OCI-LY7 (cell line): ENCODE measurements at regions not wholly inside any gene's neighbourhood (a gene's known extent, or its start where the extent isn't known, plus 50 kb on each side); places are given as distances from the start of the nearest gene placed in this dataset.

ENCODE experiments used
- BruUV-seq: library from RNA; stranded (reverse); fragments of 400-500 nt; replicated peaks from 2 replicates; lab custom pipeline; 2021; lab: Mats Ljungman, UMichigan
- CTCF ChIA-PET: fragments of 300-600 bp; sonication (Branson Sonifier 250); formaldehyde crosslinking; loops from one replicate; lab custom pipeline; 2022; ENCODE audit warnings: antibody characterized with exemption; ENCODE audit not compliant: unreplicated experiment; lab: Charles Lee
- POLR2A ChIA-PET: fragments of 300-600 bp; sonication (Branson Sonifier 250); formaldehyde crosslinking; loops from one replicate; lab custom pipeline; 2022; ENCODE audit warnings: antibody characterized with exemption; lab: Charles Lee
- DNase-seq: peaks from one replicate; pipeline ENCODE4 v3.0.0-alpha.2; 2015; ENCODE audit warnings: low spot score
- H2AFZ ChIP-seq: fragments of 200-600 bp; sonication (generic), shearing (Covaris generic); 2 replicates; pipeline ENCODE4 v1.6.1; 2014; ENCODE audit warnings: mild to moderate bottlenecking, antibody characterized with exemption, low read length, moderate library complexity
- H3K27ac ChIP-seq: fragments of 200-600 bp; sonication (generic); 2 replicates; pipeline ENCODE4 v1.5.1; 2014; ENCODE audit warnings: mixed run types, low read depth, mild to moderate bottlenecking, moderate library complexity, low read length, inconsistent platforms; ENCODE audit not compliant: poor library complexity, severe bottlenecking
- H3K36me3 ChIP-seq: fragments of 200-600 bp; sonication (generic); 2 replicates; pipeline ENCODE4 v1.6.1; 2014; ENCODE audit warnings: mild to moderate bottlenecking, antibody characterized with exemption, low read length, moderate library complexity, mixed read lengths; ENCODE audit not compliant: insufficient read depth
- H3K4me1 ChIP-seq: fragments of 200-600 bp; sonication (generic); 2 replicates; pipeline ENCODE4 v1.5.1; 2014; ENCODE audit warnings: mild to moderate bottlenecking, low read length; ENCODE audit not compliant: insufficient read depth, poor library complexity, severe bottlenecking
- H3K4me2 ChIP-seq: fragments of 200-600 bp; sonication (generic); 2 replicates; pipeline ENCODE4 v1.6.1; 2014; ENCODE audit warnings: mild to moderate bottlenecking, low read length
- H3K4me3 ChIP-seq: fragments of 200-600 bp; sonication (generic); 2 replicates; pipeline ENCODE4 v1.5.1; 2014; ENCODE audit warnings: mild to moderate bottlenecking, low read depth, low read length; ENCODE audit not compliant: poor library complexity, severe bottlenecking
- H3K79me2 ChIP-seq: fragments of 200-600 bp; sonication (generic); 2 replicates; pipeline ENCODE4 v1.6.1; 2016; ENCODE audit warnings: low read depth, mild to moderate bottlenecking, low read length, moderate library complexity, mixed read lengths; ENCODE audit not compliant: insufficient read depth
- H3K9me2 ChIP-seq: fragments of 200-600 bp; sonication (generic); 2 replicates; pipeline ENCODE4 v1.6.1; 2016; ENCODE audit warnings: mild to moderate bottlenecking, low read length, mixed read lengths; ENCODE audit not compliant: insufficient read depth
- H3K9me3 ChIP-seq: fragments of 200-600 bp; sonication (generic); 2 replicates; pipeline ENCODE4 v1.6.1; 2014; ENCODE audit warnings: mild to moderate bottlenecking, mixed run types, low read length, mixed read lengths
- H4K20me1 ChIP-seq: fragments of 200-600 bp; sonication (generic); 2 replicates; pipeline ENCODE4 v1.6.1; 2014; ENCODE audit warnings: mild to moderate bottlenecking, antibody characterized with exemption, low read length, moderate library complexity, mixed read lengths; ENCODE audit not compliant: insufficient read depth
- EZH2phosphoT487 ChIP-seq: fragments of 200-600 bp; sonication (generic); IDR thresholded peaks from 2 replicates; pipeline ENCODE4 v1.6.1; 2018; ENCODE audit warnings: low read depth, borderline replicate concordance, mild to moderate bottlenecking, mixed run types, antibody characterized with exemption, low read length, moderate library complexity, mixed read lengths
- intact Hi-C: fragments of 100-400 bp; cut with micrococcal nuclease; formaldehyde crosslinking; loops from one replicate; pipeline ENCODE4 v1.10.0; 2022; ENCODE audit not compliant: unreplicated experiment
- TF ChIP-seq, protein P1 (sequence below): fragments of 200-600 bp; sonication (generic); conservative IDR thresholded peaks from 2 replicates; pipeline ENCODE4 v1.5.1; 2014; ENCODE audit warnings: mild to moderate bottlenecking, antibody characterized with exemption, low read length, moderate library complexity, mixed read lengths

DNA sequence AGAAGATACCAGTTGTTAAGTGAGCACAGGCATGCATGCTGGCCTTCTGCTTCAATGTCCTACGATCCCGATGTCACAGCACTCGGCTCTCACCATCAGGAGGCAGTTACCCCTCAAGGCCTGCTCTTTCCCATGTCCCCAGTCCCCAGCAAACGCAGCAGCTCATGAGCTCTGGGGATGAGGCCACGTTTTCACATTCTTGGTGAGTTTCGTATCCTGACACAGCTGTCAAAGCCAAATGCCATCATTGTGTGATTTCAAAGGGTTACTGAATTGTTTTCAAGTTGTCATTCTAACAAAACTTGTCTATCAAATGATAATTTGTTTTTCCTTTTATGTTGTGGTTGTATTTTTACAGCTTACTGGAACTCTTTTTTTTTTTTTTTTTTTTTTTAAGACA is 226.9 kb upstream of the KCNG1 start:
- TF ChIP-seq, protein P1, sequence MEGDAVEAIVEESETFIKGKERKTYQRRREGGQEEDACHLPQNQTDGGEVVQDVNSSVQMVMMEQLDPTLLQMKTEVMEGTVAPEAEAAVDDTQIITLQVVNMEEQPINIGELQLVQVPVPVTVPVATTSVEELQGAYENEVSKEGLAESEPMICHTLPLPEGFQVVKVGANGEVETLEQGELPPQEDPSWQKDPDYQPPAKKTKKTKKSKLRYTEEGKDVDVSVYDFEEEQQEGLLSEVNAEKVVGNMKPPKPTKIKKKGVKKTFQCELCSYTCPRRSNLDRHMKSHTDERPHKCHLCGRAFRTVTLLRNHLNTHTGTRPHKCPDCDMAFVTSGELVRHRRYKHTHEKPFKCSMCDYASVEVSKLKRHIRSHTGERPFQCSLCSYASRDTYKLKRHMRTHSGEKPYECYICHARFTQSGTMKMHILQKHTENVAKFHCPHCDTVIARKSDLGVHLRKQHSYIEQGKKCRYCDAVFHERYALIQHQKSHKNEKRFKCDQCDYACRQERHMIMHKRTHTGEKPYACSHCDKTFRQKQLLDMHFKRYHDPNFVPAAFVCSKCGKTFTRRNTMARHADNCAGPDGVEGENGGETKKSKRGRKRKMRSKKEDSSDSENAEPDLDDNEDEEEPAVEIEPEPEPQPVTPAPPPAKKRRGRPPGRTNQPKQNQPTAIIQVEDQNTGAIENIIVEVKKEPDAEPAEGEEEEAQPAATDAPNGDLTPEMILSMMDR: no peak
- TF ChIP-seq EZH2phosphoT487: no peak
- no peak overlapping the region for H3K4me2 ChIP-seq
- H3K9me3 ChIP-seq: no peaks in the 10 kb centered on the region
- H3K4me3 ChIP-seq: no peak overlapping the region
- H3K27ac ChIP-seq: no peak overlapping the region
- no peaks in the 10 kb centered on the region for H3K9me2 ChIP-seq
- H3K79me2 ChIP-seq: no peaks in the 10 kb centered on the region
- POLR2A ChIA-PET: no interaction called here
- no TSS peak for BruUV-seq
- CTCF ChIA-PET: no interaction called here
- H3K4me1 ChIP-seq: no peaks in the 10 kb centered on the region
- no peaks in the 10 kb centered on the region for H4K20me1 ChIP-seq
- no peak for DNase-seq
- no peaks in the 10 kb centered on the region for H3K36me3 ChIP-seq
- no peak overlapping the region for H2AFZ ChIP-seq
- intact Hi-C loops: no loop called here

DNA sequence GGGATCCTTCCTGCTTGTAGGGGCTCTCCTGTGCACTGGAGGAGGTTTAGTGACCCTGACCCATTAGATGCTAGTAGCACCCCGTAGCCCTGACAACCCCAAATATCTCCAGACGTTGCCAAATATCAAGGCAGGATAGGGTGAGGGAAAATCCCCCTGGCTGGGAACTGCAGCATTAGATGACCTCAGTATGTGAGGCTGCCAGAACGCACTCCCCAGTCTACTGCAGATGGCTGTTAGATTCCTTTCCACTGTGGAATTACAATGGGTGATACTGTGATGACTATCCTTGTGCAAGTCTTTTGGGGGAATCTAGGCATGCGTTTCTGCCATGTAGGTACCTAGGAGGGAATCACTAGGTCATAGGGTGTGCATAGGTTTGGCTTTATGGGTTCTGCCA is 226.3 kb upstream of the KCNG1 start:
- Histone ChIP-seq H3K4me3 (no peak overlapping the region), H4K20me1 (no peaks in the 10 kb centered on the region), H3K27ac (no peak overlapping the region), H2AFZ (no peak overlapping the region), H3K79me2 (no peaks in the 10 kb centered on the region), H3K9me3 (no peaks in the 10 kb centered on the region), H3K4me1 (no peaks in the 10 kb centered on the region), H3K9me2 (no peaks in the 10 kb centered on the region), H3K4me2 (no peak overlapping the region), H3K36me3 (no peaks in the 10 kb centered on the region)
- CTCF ChIA-PET: no interaction called here
- POLR2A ChIA-PET: no interaction called here
- no peak for DNase-seq
- intact Hi-C loops: no loop called here
- TF ChIP-seq EZH2phosphoT487: no peak
- TF ChIP-seq, protein P1: no peak
- no TSS peak for BruUV-seq

DNA sequence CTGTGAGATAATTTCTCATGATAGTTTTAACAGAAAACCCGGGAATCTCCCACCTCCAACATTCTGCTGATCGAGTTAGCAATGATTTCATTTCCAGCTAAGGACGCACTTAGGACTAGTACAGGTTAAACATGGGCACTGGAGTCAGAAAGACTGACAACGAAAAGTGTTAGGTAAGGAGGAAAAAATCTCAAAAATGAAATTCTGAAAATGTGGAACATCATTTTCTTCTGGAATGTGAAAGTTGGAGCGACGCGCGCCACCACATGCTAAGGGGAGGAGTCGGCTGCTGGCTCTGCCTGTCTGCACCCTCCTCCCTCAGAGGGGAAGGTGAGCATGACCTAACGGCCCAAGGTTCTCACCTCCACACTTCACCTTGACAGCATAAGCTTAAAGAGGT is 221.6 kb upstream of the KCNG1 start:
- Histone ChIP-seq H3K27ac (no peak overlapping the region), H3K4me2 (no peak overlapping the region), H3K9me3 (peaks cover 10% of the 10 kb centered on the region; the same call in 1 of the 2 replicates), H3K79me2 (no peaks in the 10 kb centered on the region), H4K20me1 (no peaks in the 10 kb centered on the region), H3K9me2 (no peaks in the 10 kb centered on the region), H3K36me3 (no peaks in the 10 kb centered on the region), H3K4me3 (no peak overlapping the region), H3K4me1 (no peaks in the 10 kb centered on the region), H2AFZ (no peak overlapping the region)
- no TSS peak for BruUV-seq
- POLR2A ChIA-PET: no interaction called here
- TF ChIP-seq, protein P1: no peak
- DNase-seq: no peak
- intact Hi-C loops: no loop called here
- CTCF ChIA-PET: no interaction called here
